HG02840 (cell line): ENCODE measurements at regions not wholly inside any gene's neighbourhood (a gene's known extent, or its start where the extent isn't known, plus 50 kb on each side); places are given as distances from the start of the nearest gene placed in this dataset.

Experiments used
- ATAC-seq: cut with Tn5 transposase; IDR thresholded peaks from one replicate; pipeline ENCODE4 v1.9.1; 2021; ENCODE audit warnings: mild to moderate bottlenecking, moderate library complexity, moderate number of reproducible peaks; ENCODE audit not compliant: unreplicated experiment, low FRiP score

GRCh38 chr21:35423709-35424108 is 374.6 kb upstream of the RUNX1 start:
- ATAC-seq: no peak

- no peak for ATAC-seq
Observed at GRCh38 chr21:35422011-35422410, 372.9 kb upstream of the RUNX1 start.

- ATAC-seq: no peak
Observed at GRCh38 chr21:35421221-35421620, 372.1 kb upstream of the RUNX1 start.

GRCh38 chr21:35420656-35421055 is 371.6 kb upstream of the RUNX1 start:
- ATAC-seq: no peak

- no peak for ATAC-seq
Observed at GRCh38 chr21:35417762-35418161, 368.7 kb upstream of the RUNX1 start.

- ATAC-seq: no peak
Observed at GRCh38 chr21:35416866-35417489, 367.9 kb upstream of the RUNX1 start.

GRCh38 chr21:35414507-35415139 is 365.5 kb upstream of the RUNX1 start:
- no peak for ATAC-seq

- no peak for ATAC-seq
Observed at GRCh38 chr21:35414056-35414455, 365.0 kb upstream of the RUNX1 start.

- ATAC-seq: no peak
Observed at GRCh38 chr21:35412231-35412630, 363.1 kb upstream of the RUNX1 start.

GRCh38 chr21:35411434-35411833 is 362.3 kb upstream of the RUNX1 start:
- ATAC-seq: no peak

- no peak for ATAC-seq
Observed at GRCh38 chr21:35410656-35411055, 361.6 kb upstream of the RUNX1 start.

- no peak for ATAC-seq
Observed at GRCh38 chr21:35410123-35410522, 361.0 kb upstream of the RUNX1 start.

- no peak for ATAC-seq
Observed at GRCh38 chr21:35408401-35408800, 359.3 kb upstream of the RUNX1 start.

- ATAC-seq: no peak
Observed at GRCh38 chr21:35406635-35407034, 357.5 kb upstream of the RUNX1 start.

- no peak for ATAC-seq
Observed at GRCh38 chr21:35405981-35406380, 356.9 kb upstream of the RUNX1 start.

- ATAC-seq: no peak
Observed at GRCh38 chr21:35404247-35404646, 355.1 kb upstream of the RUNX1 start.

- ATAC-seq: no peak
Observed at GRCh38 chr21:35402061-35402460, 353.0 kb upstream of the RUNX1 start.

GRCh38 chr21:35401476-35401875 is 352.4 kb upstream of the RUNX1 start:
- no peak for ATAC-seq

- ATAC-seq: no peak
Observed at GRCh38 chr21:35400233-35400939, 351.3 kb upstream of the RUNX1 start.

- ATAC-seq: no peak
Observed at GRCh38 chr21:35399706-35400105, 350.6 kb upstream of the RUNX1 start.

- ATAC-seq: no peak
Observed at GRCh38 chr21:35399002-35399530, 350.0 kb upstream of the RUNX1 start.
